ENCODE measurements at regions not wholly inside any gene's neighbourhood (a gene's known extent, or its start where the extent isn't known, plus 50 kb on each side); places are given as distances from the start of the nearest gene placed in this dataset.

GRCh38 chr12:84745127-84745526 lies 167.5 kb downstream of the SLC6A15 start:
- ChIA-PET CTCF (no interaction called here), POLR2A (no interaction called here)
- no peaks in the 10 kb centered on the region for H3K27me3 ChIP-seq (ENCODE audit: control insufficient read depth in 2 of 2, insufficient read depth in 2 of 2, low read length in 2 of 2)
- Mint-ChIP-seq H3K36me3 (no peaks in the 10 kb centered on the region), H3K9me3 (peaks cover 0 to 10% (median 0%) of the 10 kb centered on the region in 11 donors), H3K27ac (no peak overlapping the region), H3K4me3 (no peak overlapping the region), H3K27me3 (no peaks in the 10 kb centered on the region), H3K4me1 (no peaks in the 10 kb centered on the region)
- no peak overlapping the region for H3K4me3 ChIP-seq (ENCODE audit: low read length)
- ATAC-seq (no peak), DNase-seq (no peak)
- H3K9me3 ChIP-seq (ENCODE audit: control insufficient read depth in 2 of 3, low read length in 3 of 3) = no peaks in the 10 kb centered on the region
- H3K36me3 ChIP-seq (ENCODE audit: control insufficient read depth in 2 of 3, insufficient read depth in 3 of 3, low read length in 3 of 3) = no peaks in the 10 kb centered on the region
- H3K27ac ChIP-seq (ENCODE audit: low read depth, low read length) = no peak overlapping the region
- no peaks in the 10 kb centered on the region for H3K4me1 ChIP-seq (ENCODE audit: control insufficient read depth in 2 of 2, insufficient read depth in 2 of 2, low read length in 2 of 2)
- intact Hi-C loops (cut with micrococcal nuclease) = no loop called here

- H3K4me3 ChIP-seq (ENCODE audit: low read length) = no peak overlapping the region
- no peaks in the 10 kb centered on the region for H3K4me1 Mint-ChIP-seq
- H3K4me1 ChIP-seq (ENCODE audit: control insufficient read depth in 2 of 2, insufficient read depth in 2 of 2, low read length in 2 of 2) = no peaks in the 10 kb centered on the region
- no peaks in the 10 kb centered on the region for H3K9me3 ChIP-seq (ENCODE audit: control insufficient read depth in 2 of 3, low read length in 3 of 3)
- H3K36me3 ChIP-seq (ENCODE audit: control insufficient read depth in 2 of 3, insufficient read depth in 3 of 3, low read length in 3 of 3) = no peaks in the 10 kb centered on the region
- intact Hi-C loops (cut with micrococcal nuclease) = no loop called here
- no peak overlapping the region for H3K4me3 Mint-ChIP-seq
- H3K36me3 Mint-ChIP-seq = no peaks in the 10 kb centered on the region
- no peak overlapping the region for H3K27ac Mint-ChIP-seq
- POLR2A ChIA-PET = interaction anchor here (0.8 kb wide), 1 partner anchor 542 kb away, joined by 3 read pairs; no protein-coding TSS in a partner anchor
- no peak for ATAC-seq
- no peak overlapping the region for H3K27ac ChIP-seq (ENCODE audit: low read depth, low read length)
- CTCF ChIA-PET = no interaction called here
- H3K9me3 Mint-ChIP-seq = peaks cover 0 to 2% (median 0%) of the 10 kb centered on the region in 11 donors
- H3K27me3 ChIP-seq (ENCODE audit: control insufficient read depth in 2 of 2, insufficient read depth in 2 of 2, low read length in 2 of 2) = no peaks in the 10 kb centered on the region
- no peak for DNase-seq
- H3K27me3 Mint-ChIP-seq = no peaks in the 10 kb centered on the region
Measured at GRCh38 chr12:84741692-84742091, 170.9 kb downstream of the SLC6A15 start.

- Mint-ChIP-seq H3K36me3 (no peaks in the 10 kb centered on the region), H3K9me3 (peaks cover 0 to 3% (median 0%) of the 10 kb centered on the region in 11 donors), H3K27ac (no peak overlapping the region), H3K4me3 (no peak overlapping the region), H3K4me1 (no peaks in the 10 kb centered on the region), H3K27me3 (no peaks in the 10 kb centered on the region)
- Histone ChIP-seq H3K27ac (ENCODE audit: low read depth, low read length) (no peak overlapping the region), H3K36me3 (ENCODE audit: control insufficient read depth in 2 of 3, insufficient read depth in 3 of 3, low read length in 3 of 3) (no peaks in the 10 kb centered on the region), H3K9me3 (ENCODE audit: control insufficient read depth in 2 of 3, low read length in 3 of 3) (no peaks in the 10 kb centered on the region), H3K4me3 (ENCODE audit: low read length) (no peak overlapping the region), H3K27me3 (ENCODE audit: control insufficient read depth in 2 of 2, insufficient read depth in 2 of 2, low read length in 2 of 2) (no peaks in the 10 kb centered on the region), H3K4me1 (ENCODE audit: control insufficient read depth in 2 of 2, insufficient read depth in 2 of 2, low read length in 2 of 2) (no peaks in the 10 kb centered on the region)
- DNase-seq (no peak), ATAC-seq (no peak)
- ChIA-PET CTCF (no interaction called here), POLR2A (interaction anchor here (0.8 kb wide), 1 partner anchor 543 kb away, joined by 3 read pairs; no protein-coding TSS in a partner anchor)
- intact Hi-C loops (cut with micrococcal nuclease) = no loop called here
Measured at GRCh38 chr12:84741031-84741430, 171.6 kb downstream of the SLC6A15 start.

- H3K27me3 ChIP-seq (ENCODE audit: control insufficient read depth in 2 of 2, insufficient read depth in 2 of 2, low read length in 2 of 2) = no peaks in the 10 kb centered on the region
- DNase-seq = no peak
- Mint-ChIP-seq H3K36me3 (no peaks in the 10 kb centered on the region), H3K27me3 (no peaks in the 10 kb centered on the region), H3K4me3 (no peak overlapping the region), H3K4me1 (no peaks in the 10 kb centered on the region), H3K9me3 (peaks cover 0 to 5% (median 0%) of the 10 kb centered on the region in 11 donors), H3K27ac (no peak overlapping the region)
- H3K4me3 ChIP-seq (ENCODE audit: low read length) = no peak overlapping the region
- ATAC-seq = no peak
- CTCF ChIA-PET = no interaction called here
- intact Hi-C loops (cut with micrococcal nuclease) = no loop called here
- no peak overlapping the region for H3K27ac ChIP-seq (ENCODE audit: low read depth, low read length)
- H3K36me3 ChIP-seq (ENCODE audit: control insufficient read depth in 2 of 3, insufficient read depth in 3 of 3, low read length in 3 of 3) = no peaks in the 10 kb centered on the region
- H3K4me1 ChIP-seq (ENCODE audit: control insufficient read depth in 2 of 2, insufficient read depth in 2 of 2, low read length in 2 of 2) = no peaks in the 10 kb centered on the region
- POLR2A ChIA-PET = no interaction called here
- no peaks in the 10 kb centered on the region for H3K9me3 ChIP-seq (ENCODE audit: control insufficient read depth in 2 of 3, low read length in 3 of 3)
Measured at GRCh38 chr12:84740602-84741001, 172.0 kb downstream of the SLC6A15 start.

GRCh38 chr12:84738481-84738972 lies 174.1 kb downstream of the SLC6A15 start:
- Histone ChIP-seq H3K4me1 (ENCODE audit: control insufficient read depth in 2 of 2, insufficient read depth in 2 of 2, low read length in 2 of 2) (no peaks in the 10 kb centered on the region), H3K27ac (ENCODE audit: low read depth, low read length) (no peak overlapping the region)

GRCh38 chr12:84732828-84733340 lies 179.7 kb downstream of the SLC6A15 start:
- no peak overlapping the region for H3K27ac ChIP-seq (ENCODE audit: low read depth, low read length)
- POLR2A ChIA-PET = no interaction called here

More at GRCh38 chr12:84738481-84738972, 174.1 kb downstream of the SLC6A15 start:
- CTCF ChIA-PET = no interaction called here
- Histone ChIP-seq H3K4me3 (ENCODE audit: low read length) (no peak overlapping the region), H3K27me3 (ENCODE audit: control insufficient read depth in 2 of 2, insufficient read depth in 2 of 2, low read length in 2 of 2) (no peaks in the 10 kb centered on the region), H3K36me3 (ENCODE audit: control insufficient read depth in 2 of 3, insufficient read depth in 3 of 3, low read length in 3 of 3) (no peaks in the 10 kb centered on the region), H3K9me3 (ENCODE audit: control insufficient read depth in 2 of 3, low read length in 3 of 3) (no peaks in the 10 kb centered on the region)
- intact Hi-C loops (cut with micrococcal nuclease) = no loop called here
- POLR2A ChIA-PET = no interaction called here
- DNase-seq = no peak
- no peak overlapping the region for H3K4me3 Mint-ChIP-seq
- no peaks in the 10 kb centered on the region for H3K27me3 Mint-ChIP-seq
- H3K27ac Mint-ChIP-seq = no peak overlapping the region
- H3K4me1 Mint-ChIP-seq = no peaks in the 10 kb centered on the region
- no peak for ATAC-seq
- H3K9me3 Mint-ChIP-seq = peaks cover 0 to 5% (median 0%) of the 10 kb centered on the region in 11 donors
- no peaks in the 10 kb centered on the region for H3K36me3 Mint-ChIP-seq

GRCh38 chr12:84730561-84731162 lies 181.9 kb downstream of the SLC6A15 start:
- intact Hi-C loops (cut with micrococcal nuclease) = no loop called here
- Mint-ChIP-seq H3K9me3 (peaks cover 0 to 2% (median 0%) of the 10 kb centered on the region in 11 donors), H3K4me3 (no peak overlapping the region), H3K4me1 (no peaks in the 10 kb centered on the region), H3K27me3 (no peaks in the 10 kb centered on the region), H3K27ac (no peak overlapping the region), H3K36me3 (no peaks in the 10 kb centered on the region)
- no peak overlapping the region for H3K27ac ChIP-seq (ENCODE audit: low read depth, low read length)
- POLR2A ChIA-PET = no interaction called here
- CTCF ChIA-PET = no interaction called here
- no peaks in the 10 kb centered on the region for H3K27me3 ChIP-seq (ENCODE audit: control insufficient read depth in 2 of 2, insufficient read depth in 2 of 2, low read length in 2 of 2)
- no peaks in the 10 kb centered on the region for H3K36me3 ChIP-seq (ENCODE audit: control insufficient read depth in 2 of 3, insufficient read depth in 3 of 3, low read length in 3 of 3)
- H3K4me3 ChIP-seq (ENCODE audit: low read length) = no peak overlapping the region
- ATAC-seq = no peak
- DNase-seq = no peak
- no peaks in the 10 kb centered on the region for H3K4me1 ChIP-seq (ENCODE audit: control insufficient read depth in 2 of 2, insufficient read depth in 2 of 2, low read length in 2 of 2)
- H3K9me3 ChIP-seq (ENCODE audit: control insufficient read depth in 2 of 3, low read length in 3 of 3) = no peaks in the 10 kb centered on the region

More at GRCh38 chr12:84732828-84733340, 179.7 kb downstream of the SLC6A15 start:
- Mint-ChIP-seq H3K4me3 (no peak overlapping the region), H3K9me3 (peaks cover 0 to 5% (median 0%) of the 10 kb centered on the region in 11 donors), H3K27ac (no peak overlapping the region), H3K4me1 (no peaks in the 10 kb centered on the region), H3K36me3 (no peaks in the 10 kb centered on the region), H3K27me3 (no peaks in the 10 kb centered on the region)
- H3K36me3 ChIP-seq (ENCODE audit: control insufficient read depth in 2 of 3, insufficient read depth in 3 of 3, low read length in 3 of 3) = no peaks in the 10 kb centered on the region
- CTCF ChIA-PET = no interaction called here
- no peaks in the 10 kb centered on the region for H3K9me3 ChIP-seq (ENCODE audit: control insufficient read depth in 2 of 3, low read length in 3 of 3)
- H3K27me3 ChIP-seq (ENCODE audit: control insufficient read depth in 2 of 2, insufficient read depth in 2 of 2, low read length in 2 of 2) = no peaks in the 10 kb centered on the region
- H3K4me3 ChIP-seq (ENCODE audit: low read length) = no peak overlapping the region
- intact Hi-C loops (cut with micrococcal nuclease) = no loop called here
- no peak for ATAC-seq
- DNase-seq = no peak
- H3K4me1 ChIP-seq (ENCODE audit: control insufficient read depth in 2 of 2, insufficient read depth in 2 of 2, low read length in 2 of 2) = no peaks in the 10 kb centered on the region
